ENCODE measurements at regions not wholly inside any gene's neighbourhood (a gene's known extent, or its start where the extent isn't known, plus 50 kb on each side); places are given as distances from the start of the nearest gene placed in this dataset.
"Not testable (repeated sequence)": the region's sequence is repeated elsewhere in the genome, so short reads cannot be mapped to it uniquely, and the experiment has no call there.

DNA sequence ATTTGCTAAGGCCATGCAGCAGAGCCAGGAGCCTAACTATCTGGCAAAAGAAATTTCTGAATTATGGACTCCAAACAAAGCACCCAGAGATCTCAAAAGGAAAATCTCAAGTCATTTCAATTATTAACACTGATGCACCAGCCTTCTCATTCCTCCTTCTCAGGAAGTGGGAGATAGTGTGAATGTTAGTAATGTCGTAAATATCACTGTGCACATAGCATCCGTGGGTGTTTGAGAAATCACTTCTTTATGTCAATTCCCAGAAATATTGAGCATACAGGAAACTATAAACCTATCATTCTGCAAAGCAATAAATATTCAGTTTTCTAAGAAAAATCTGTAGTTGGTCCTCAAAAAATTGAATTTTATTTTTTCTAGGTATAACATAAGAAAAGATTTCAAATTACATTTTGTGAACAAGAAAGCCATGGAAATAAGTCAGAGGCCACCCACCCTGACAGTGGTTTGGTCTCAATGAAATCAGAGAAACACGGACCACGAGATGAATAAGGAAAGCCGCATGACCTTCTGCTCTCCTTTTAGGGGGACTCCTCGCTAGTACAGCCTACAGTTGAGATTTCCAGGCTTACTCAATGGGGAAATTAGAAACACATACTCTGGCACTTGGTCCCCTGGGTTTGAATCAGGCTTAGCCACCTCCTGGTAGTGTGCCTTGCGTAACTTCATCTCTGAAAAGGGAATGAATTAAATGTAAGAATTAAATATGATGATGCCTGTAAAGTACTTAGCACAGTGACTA lies 120.6 kb downstream of the DIRAS2 start:
- FAIRE-seq, result no peak

DNA sequence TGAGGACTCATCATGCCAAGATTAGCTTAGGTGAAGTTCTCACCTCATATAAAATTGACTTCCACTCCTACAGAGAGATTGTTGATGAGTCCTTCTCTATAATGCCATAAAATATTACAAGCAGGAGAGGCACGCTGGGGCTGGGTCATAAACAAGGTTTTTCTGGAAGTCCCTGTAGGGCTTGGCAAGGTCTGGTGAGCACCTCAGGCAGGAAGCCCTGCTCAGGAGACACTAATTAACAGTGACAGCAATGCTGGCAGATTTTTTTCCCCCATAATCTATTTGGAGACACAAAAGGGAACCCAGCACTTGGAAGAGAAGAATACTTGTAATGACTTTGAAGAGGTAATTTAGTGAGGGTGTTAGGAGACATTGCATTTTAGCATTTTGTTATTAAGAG lies 118.7 kb downstream of the DIRAS2 start:
- FAIRE-seq, result no peak

DNA sequence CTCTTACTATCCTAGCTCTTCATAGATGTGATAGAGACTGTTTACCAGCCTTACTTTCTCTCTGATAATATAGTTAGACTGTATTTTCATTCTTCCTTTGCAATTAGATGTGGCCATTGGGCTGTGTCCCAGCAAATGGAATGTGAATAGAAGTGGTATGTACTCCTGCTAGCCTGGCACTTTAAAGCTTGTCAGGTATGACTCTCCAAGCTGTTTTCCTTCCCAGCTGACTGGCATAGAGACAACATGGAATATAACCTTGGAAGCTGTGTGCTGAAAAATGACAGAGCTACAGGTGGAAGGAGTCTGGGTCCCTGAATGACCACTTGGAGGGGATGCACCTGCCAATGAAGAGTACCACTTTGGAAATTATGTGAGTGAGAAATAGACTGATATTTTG lies 116.2 kb downstream of the DIRAS2 start:
- no peak for FAIRE-seq

DNA sequence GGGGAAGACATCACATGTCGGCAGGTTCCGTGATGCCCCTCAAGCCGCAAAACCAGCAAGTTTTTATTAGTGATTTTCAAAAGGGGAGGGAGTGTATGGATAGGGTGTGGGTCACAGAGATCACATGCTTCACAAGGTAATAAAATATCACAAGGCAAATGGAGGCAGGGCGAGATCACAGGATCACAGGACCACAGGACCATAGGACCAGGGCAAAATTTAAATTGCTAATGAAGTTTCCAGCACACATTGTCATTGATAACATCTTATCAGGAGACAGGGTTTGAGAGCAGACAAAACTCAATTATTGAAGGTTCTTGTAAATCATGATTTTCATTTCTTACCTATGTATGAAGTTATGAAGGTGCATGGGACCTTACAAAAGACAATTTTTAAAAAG lies 106.5 kb downstream of the DIRAS2 start:
- not testable (repeated sequence) for FAIRE-seq

DNA sequence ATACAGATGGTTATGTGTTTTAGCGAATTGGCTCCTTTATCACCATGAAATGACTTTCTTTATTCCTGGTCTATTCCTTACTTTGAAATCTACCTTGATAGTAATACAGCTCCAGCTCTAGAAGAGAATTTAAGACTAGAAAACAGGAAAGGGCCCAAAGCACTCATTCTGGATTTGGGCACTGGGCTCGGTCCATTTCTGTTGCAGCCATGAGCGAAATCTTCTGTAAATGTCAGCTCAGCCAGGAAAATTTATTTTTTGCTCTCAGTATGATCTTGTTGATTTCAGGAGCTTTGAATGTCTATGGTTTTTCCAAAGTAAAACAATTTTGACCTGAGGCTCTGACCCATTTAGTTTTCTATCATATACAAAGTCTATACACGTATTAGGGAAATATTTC lies 104.1 kb downstream of the DIRAS2 start:
- no peak for FAIRE-seq

DNA sequence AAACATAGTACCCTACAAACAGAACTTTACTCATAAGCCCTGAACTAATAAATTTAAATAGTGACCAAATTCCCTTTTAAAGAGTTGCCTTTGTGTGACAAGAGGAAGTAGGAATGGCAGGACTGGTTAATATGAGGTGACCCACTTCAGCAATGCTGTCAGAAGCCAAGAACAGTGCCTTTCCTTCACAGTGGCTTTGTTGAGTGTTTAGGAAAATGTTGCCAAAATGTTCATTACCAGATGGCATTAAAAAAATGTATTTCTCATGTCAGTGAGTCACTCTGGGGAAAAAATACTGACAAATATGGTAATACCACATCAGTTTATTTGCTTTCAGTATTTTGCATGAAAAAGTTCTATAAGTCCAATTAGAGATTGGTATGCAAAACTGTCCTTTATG lies 103.3 kb downstream of the DIRAS2 start:
- no peak for FAIRE-seq

DNA sequence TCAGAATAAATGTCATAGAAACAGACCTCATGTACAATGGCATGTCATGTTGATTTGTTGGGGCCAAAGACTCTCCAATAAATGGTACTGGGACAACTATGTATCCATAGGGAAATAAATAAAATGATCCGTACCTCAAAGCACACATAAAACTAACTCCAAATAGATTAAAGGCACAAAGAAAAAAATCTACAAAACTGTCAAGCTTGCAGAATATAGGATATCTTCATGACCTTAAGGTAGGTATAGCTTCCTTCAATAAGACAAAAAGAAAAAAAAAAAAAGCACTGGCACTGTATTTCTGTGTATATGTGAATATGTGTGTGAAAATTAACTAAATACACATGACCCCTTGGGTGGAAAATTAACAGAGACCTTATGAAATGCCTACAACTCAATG lies 101.9 kb downstream of the DIRAS2 start:
- FAIRE-seq, result no peak

DNA sequence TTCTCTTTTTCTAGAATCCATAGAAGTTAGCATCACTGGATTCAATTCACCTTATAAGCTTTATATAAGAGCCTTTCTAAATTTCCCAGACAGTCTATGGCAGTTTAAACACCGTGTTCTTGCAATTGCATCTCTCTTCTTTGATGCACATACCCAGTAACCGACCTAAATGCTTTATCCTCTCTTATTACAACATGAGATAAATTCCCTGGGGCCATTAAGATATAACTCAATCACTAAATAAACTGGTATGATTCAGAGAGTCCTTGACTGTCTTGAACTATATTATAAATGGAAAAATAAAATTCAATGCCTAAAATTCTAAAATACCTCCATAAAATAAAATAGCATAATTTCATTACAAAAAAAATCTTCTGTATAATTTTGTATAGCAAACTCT lies 98.1 kb downstream of the DIRAS2 start:
- FAIRE-seq, result no peak

DNA sequence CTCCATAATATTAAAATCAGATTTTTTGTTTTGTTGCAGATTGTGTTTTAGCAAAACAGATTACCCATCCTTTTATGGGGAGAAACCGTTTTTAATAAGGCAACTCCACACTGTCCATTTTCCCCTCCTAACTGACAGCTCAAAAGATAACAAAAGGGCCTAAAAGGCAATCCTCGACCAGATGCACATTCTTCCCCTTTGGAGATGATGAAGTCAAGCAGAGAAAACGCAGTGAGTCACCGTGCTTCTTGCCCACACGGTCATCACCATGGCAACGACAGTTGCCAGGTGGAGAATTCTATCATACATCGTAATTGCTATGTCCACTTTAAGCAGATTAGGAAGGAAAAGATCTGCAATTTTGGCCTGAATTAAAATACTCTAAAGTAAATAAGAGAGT lies 96.4 kb downstream of the DIRAS2 start:
- FAIRE-seq, result no peak

DNA sequence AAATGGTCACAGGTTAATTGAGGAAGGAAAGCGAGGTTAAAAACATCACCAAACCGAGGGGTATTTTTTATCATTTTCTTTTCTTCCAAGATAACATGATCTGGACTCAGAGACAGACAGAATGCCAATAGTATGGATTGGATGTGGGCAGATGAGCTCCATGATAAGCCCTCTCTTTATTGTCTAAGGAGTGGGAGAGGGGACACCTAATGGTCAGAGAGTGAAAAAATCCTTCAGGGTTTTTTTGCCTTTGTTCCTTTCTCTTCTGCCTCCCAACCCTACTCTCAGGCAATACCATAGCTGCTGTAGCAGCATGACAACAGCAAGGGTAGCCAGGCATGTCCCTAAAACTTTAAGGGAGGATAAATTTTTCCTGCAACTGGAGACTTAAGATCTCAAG lies 94.7 kb downstream of the DIRAS2 start:
- FAIRE-seq, result no peak

DNA sequence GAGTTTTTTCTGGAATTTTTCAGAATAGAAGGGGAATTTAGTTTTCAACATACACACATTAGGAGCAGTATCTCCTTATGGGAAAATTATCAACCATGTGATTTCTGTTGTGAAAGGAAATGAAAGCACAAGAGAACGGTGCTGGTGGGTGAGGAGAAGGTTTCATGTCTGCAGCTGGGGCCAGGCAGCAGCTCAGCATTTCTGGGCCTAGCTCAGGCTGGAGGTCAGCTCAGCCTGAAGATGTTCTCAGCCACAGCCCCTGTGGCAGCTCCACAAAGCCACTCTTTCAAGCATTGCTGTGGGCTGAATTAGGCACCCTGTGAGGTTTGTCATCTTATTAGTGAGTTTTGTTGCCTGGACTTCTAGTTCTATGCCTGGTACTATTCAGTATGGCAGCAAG lies 90.3 kb downstream of the DIRAS2 start:
- FAIRE-seq, result no peak

DNA sequence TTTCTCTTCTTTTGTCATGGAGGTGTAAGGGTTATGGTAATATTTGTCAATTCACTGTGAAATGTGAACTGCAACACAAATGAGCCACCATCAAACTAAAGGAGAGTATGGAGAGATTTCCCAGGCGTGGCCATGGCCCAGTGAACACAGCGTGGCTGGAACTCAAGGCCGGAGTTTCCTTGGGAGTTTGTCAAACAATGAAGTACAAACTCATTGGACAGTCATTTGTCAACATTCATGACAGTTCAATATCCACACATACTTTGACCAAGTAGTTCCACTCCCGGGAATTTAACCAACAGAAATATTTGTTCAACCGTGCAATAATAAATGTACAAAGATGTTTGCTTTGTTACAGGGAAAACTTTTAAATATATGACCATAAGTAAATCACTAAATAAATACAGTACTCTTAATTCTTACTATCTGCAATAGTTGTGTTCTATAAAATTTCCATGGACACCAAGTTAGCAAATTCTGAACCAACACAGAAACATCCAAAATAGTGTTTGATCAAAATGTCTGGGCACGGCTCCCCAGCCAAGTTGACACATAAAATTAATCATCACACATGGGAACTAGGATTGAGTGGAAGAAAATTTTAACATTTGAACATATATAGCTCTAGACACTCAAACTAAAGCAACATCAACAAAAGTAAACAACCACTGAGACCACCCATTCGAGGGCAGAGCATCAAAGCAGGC lies 87.1 kb downstream of the DIRAS2 start:
- no peak for FAIRE-seq

DNA sequence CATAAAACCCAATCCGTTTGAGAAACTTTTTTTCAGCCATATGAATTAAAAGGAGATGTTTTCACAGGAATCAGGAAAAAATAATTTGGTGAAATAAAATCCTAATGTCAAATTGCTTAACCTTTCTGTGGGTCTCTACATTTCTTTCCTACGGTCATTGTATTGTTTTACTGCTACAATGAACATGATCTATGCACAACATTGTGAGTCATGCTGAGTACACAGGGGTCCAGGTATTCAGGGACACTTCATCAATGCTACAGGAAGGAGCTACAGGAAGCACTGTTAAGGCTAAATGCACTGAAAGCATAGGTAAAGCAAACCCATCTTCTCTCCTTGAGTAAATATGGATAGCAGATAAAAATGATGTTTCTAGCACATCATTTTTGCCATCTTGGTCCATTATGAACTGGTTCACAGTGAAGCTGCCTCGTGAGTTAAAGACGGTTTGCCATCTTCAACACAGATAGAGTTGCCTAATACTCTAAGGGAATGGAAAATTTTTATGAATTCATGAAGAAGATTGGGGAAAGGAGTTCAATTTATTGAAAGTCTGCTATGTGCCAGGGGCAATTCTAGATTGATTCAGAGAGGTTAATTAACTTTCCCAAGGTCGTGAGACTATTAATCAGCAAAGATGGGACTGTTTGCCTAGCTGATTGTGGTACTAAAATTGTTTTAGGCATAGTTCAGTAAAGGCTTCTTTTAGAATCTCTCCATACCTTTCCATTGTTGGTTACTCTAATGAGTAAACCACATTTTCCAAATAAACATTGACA lies 85.5 kb downstream of the DIRAS2 start:
- FAIRE-seq, result no peak

DNA sequence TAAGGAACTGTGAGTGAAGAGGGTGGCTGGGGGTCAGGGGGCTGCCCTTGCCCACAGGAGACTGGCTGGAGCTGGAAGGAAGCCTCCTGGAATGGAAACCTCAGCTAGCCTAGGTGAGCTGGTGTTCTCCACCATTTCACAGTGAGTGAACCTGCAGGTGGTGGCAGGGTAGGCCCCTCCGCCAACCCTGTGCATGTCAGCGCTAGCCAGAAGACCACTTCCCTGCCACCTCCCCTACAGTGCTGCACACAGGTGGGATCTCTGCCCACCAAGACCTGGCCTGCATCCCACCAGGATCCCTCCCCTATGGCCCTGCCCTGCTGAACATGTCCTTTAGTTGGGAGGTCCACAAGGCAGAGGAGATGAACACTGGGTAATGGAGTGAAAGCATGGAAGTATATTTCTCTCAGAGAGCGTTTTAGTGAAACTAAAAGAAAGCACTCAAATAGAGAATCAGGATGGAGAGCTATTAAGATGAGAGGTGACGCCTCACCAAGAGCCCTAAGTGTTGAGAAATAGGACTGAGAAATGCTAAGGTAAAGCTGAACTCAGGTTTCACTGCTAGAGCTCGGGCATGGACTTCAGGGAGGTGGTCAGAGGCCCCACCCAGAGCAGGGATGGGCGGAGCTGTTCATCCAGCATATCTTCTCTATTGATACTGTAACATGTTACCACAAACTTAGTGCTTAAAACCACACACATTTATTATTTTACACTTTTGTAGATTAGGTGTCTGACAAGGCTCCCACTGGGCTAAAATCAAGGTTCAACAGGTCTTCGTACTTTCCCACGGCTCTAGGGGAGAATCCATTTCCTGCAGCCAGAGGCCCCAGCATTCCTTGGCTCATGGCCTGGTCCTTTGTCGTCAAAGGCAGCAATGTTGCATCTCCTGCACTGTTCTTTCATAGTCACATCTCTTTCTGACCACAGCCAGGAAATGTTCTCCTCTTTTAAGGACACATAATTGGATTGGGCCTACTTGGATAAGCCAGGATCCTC lies 83.2 kb downstream of the DIRAS2 start:
- no peak for FAIRE-seq
